SU-DHL-6 (cell line): ENCODE measurements at regions not wholly inside any gene's neighbourhood (a gene's known extent, or its start where the extent isn't known, plus 50 kb on each side); places are given as distances from the start of the nearest gene placed in this dataset.

Experiments used
- EZH2phosphoT487 ChIP-seq: fragments of 200-600 bp; sonication (generic), shearing (Covaris generic); conservative IDR thresholded peaks from 2 replicates; pipeline ENCODE4 v1.6.1; 2018; ENCODE audit warnings: mild to moderate bottlenecking, antibody characterized with exemption, low read length, moderate library complexity, mixed read lengths
- TF ChIP-seq, protein P1 (sequence below): fragments of 200-600 bp; sonication (generic); IDR thresholded peaks from one replicate; pipeline ENCODE4 v1.5.1; 2017; ENCODE audit warnings: antibody characterized with exemption, mild to moderate bottlenecking, low read length, moderate library complexity; ENCODE audit not compliant: insufficient read depth, poor library complexity, severe bottlenecking

DNA sequence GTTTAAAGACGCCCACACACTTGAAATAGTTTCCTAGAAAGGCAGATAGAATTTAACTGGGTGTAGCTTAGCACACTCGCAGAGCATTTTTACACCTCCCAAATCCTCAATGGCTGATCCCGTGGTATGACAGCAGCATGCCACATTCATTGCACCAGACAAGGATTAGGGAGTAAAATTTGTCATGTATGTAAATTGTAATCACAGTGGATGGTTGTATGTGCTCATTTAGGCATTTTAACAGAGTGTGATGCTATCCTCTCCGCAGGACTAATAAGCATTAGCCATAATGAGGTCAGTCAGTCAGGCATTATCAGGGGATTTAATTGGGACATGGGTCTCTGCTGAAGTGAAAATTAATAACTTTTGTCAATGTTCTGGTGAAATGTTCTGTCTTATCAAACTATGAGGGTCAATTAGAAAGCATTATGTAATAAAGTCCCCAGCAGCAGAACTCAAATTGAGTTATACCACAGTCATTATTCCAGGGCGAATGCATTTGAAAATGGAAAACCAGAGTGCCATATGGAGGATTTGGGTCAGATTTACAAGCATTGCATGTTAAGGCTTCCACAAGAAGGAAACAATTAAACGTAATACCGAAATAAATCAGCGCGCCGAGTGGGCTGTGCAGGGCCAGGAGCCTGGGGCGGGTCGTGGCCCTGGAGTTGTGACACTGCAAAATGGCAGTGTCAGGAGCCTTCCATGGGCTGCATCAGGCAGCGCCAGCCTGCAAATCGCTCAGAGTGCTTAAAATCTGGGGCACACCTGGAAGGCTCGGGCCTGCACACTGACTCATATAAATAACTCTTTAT, 602.2 kb downstream of the BNC2 start:
- TF ChIP-seq, protein P1, sequence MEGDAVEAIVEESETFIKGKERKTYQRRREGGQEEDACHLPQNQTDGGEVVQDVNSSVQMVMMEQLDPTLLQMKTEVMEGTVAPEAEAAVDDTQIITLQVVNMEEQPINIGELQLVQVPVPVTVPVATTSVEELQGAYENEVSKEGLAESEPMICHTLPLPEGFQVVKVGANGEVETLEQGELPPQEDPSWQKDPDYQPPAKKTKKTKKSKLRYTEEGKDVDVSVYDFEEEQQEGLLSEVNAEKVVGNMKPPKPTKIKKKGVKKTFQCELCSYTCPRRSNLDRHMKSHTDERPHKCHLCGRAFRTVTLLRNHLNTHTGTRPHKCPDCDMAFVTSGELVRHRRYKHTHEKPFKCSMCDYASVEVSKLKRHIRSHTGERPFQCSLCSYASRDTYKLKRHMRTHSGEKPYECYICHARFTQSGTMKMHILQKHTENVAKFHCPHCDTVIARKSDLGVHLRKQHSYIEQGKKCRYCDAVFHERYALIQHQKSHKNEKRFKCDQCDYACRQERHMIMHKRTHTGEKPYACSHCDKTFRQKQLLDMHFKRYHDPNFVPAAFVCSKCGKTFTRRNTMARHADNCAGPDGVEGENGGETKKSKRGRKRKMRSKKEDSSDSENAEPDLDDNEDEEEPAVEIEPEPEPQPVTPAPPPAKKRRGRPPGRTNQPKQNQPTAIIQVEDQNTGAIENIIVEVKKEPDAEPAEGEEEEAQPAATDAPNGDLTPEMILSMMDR = no peak
- TF ChIP-seq EZH2phosphoT487 = no peak
